Stimulated activated CD8-positive, alpha-beta memory T cell treated with anti-CD3 and anti-CD28 coated beads, Interleukin-15, amount 100 ng/mL, for 1 hour (primary cell): ENCODE measurements at regions not wholly inside any gene's neighbourhood (a gene's known extent, or its start where the extent isn't known, plus 50 kb on each side); places are given as distances from the start of the nearest gene placed in this dataset.

Source experiments
- DNase-seq: peaks from one replicate; pipeline ENCODE4 v3.0.0-alpha.2; 2020; ENCODE audit warnings: low read depth

GRCh38 chr5:133708331-133708850, 96.0 kb upstream of the FSTL4 start:
- DNase-seq, result no peak

- DNase-seq, result no peak
These were observed 95.3 kb upstream of the FSTL4 start for GRCh38 chr5:133707629-133708028.

GRCh38 chr5:133706506-133707430, 94.4 kb upstream of the FSTL4 start:
- no peak for DNase-seq

GRCh38 chr5:133705331-133705730, 93.0 kb upstream of the FSTL4 start:
- DNase-seq, result no peak

- no peak for DNase-seq
These were observed 92.1 kb upstream of the FSTL4 start for GRCh38 chr5:133704411-133704810.

- no peak for DNase-seq
These were observed 91.6 kb upstream of the FSTL4 start for GRCh38 chr5:133703935-133704334.

GRCh38 chr5:133702791-133703770, 90.7 kb upstream of the FSTL4 start:
- DNase-seq, result no peak

GRCh38 chr5:133701871-133702270, 89.5 kb upstream of the FSTL4 start:
- DNase-seq, result no peak

- no peak for DNase-seq
These were observed 87.9 kb upstream of the FSTL4 start for GRCh38 chr5:133700251-133700650.

- DNase-seq, result no peak
These were observed 86.5 kb upstream of the FSTL4 start for GRCh38 chr5:133698646-133699526.

- DNase-seq, result no peak
These were observed 85.9 kb upstream of the FSTL4 start for GRCh38 chr5:133698259-133698554.

GRCh38 chr5:133697536-133698258, 85.4 kb upstream of the FSTL4 start:
- DNase-seq, result no peak

GRCh38 chr5:133696782-133697507, 84.6 kb upstream of the FSTL4 start:
- no peak for DNase-seq

- no peak for DNase-seq
These were observed 83.8 kb upstream of the FSTL4 start for GRCh38 chr5:133696006-133696584.

- no peak for DNase-seq
These were observed 82.0 kb upstream of the FSTL4 start for GRCh38 chr5:133694181-133694831.

GRCh38 chr5:133691448-133691847, 79.1 kb upstream of the FSTL4 start:
- no peak for DNase-seq

- DNase-seq, result no peak
These were observed 78.4 kb upstream of the FSTL4 start for GRCh38 chr5:133690746-133691145.

- DNase-seq, result no peak
These were observed 76.0 kb upstream of the FSTL4 start for GRCh38 chr5:133688391-133688790.
